ENCODE measurements at regions not wholly inside any gene's neighbourhood (a gene's known extent, or its start where the extent isn't known, plus 50 kb on each side); places are given as distances from the start of the nearest gene placed in this dataset.

DNA sequence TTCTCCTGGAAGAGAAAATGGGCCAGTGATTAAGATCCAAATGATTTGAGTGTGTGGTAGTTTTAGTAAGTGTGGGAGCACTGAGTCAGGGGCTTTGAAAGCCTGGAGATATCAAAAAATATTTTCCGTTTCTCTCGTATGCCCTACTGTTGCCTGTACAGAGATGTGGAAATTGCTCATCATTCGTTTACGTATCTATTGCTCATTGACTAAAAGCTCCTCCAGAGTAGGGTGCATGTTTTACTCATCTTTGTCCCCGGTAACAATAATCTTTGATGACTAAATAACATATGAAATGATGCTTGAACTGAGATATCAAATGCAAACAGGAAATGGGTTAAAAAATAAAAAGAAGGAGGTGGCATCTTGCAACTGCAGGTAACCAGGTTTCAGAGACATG, 114.2 kb upstream of the FST start:
- DNase-seq: no peak
- no peak overlapping the region for H3K4me3 ChIP-seq
- intact Hi-C loops (cut with micrococcal nuclease): no loop called here
- TF ChIP-seq, protein P1, sequence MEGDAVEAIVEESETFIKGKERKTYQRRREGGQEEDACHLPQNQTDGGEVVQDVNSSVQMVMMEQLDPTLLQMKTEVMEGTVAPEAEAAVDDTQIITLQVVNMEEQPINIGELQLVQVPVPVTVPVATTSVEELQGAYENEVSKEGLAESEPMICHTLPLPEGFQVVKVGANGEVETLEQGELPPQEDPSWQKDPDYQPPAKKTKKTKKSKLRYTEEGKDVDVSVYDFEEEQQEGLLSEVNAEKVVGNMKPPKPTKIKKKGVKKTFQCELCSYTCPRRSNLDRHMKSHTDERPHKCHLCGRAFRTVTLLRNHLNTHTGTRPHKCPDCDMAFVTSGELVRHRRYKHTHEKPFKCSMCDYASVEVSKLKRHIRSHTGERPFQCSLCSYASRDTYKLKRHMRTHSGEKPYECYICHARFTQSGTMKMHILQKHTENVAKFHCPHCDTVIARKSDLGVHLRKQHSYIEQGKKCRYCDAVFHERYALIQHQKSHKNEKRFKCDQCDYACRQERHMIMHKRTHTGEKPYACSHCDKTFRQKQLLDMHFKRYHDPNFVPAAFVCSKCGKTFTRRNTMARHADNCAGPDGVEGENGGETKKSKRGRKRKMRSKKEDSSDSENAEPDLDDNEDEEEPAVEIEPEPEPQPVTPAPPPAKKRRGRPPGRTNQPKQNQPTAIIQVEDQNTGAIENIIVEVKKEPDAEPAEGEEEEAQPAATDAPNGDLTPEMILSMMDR (IDR thresholded peaks at IDR 0.05; ENCODE audit: borderline replicate concordance): no peak
- H3K4me1 ChIP-seq: no peaks in the 10 kb centered on the region
- H3K27me3 ChIP-seq (ENCODE audit: low read depth): no peaks in the 10 kb centered on the region
- no peak overlapping the region for H3K27ac ChIP-seq (replicated peaks)
- H3K9me3 ChIP-seq (replicated peaks): no peaks in the 10 kb centered on the region
- H3K36me3 ChIP-seq: no peaks in the 10 kb centered on the region

DNA sequence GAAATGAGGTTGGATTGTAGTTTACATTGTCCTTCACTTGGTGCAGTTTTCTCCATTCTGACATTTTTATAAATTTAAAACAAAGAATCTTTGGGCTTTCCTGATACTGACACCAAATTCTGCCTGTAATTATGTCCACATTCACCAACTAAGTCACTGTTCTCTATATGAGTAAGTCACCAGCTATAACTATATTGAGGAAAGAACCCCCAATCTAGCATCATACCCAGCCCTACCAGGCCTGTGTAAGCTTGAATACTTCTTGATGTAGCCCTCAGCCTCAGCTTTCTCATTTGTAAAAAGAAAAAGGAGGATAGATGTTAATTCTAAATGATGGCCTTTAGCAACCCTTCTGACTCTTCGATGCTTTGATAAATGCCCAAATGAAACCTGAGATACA, 112.7 kb upstream of the FST start:
- H3K36me3 ChIP-seq: no peaks in the 10 kb centered on the region
- H3K9me3 ChIP-seq (replicated peaks): peaks cover 7% of the 10 kb centered on the region
- H3K27ac ChIP-seq (replicated peaks): no peak overlapping the region
- no peak for DNase-seq
- H3K4me3 ChIP-seq: no peak overlapping the region
- intact Hi-C loops (cut with micrococcal nuclease): no loop called here
- TF ChIP-seq, protein P1 (IDR thresholded peaks at IDR 0.05; ENCODE audit: borderline replicate concordance): no peak
- H3K27me3 ChIP-seq (ENCODE audit: low read depth): no peaks in the 10 kb centered on the region
- H3K4me1 ChIP-seq: no peaks in the 10 kb centered on the region

GRCh38 chr5:53368516-53368915, 111.9 kb upstream of the FST start:
- TF ChIP-seq, protein P1 (IDR thresholded peaks at IDR 0.05; ENCODE audit: borderline replicate concordance): no peak
- H3K9me3 ChIP-seq (replicated peaks): peaks cover 8% of the 10 kb centered on the region
- H3K27me3 ChIP-seq (ENCODE audit: low read depth): no peaks in the 10 kb centered on the region
- H3K4me3 ChIP-seq: no peak overlapping the region
- no peak for DNase-seq
- no peaks in the 10 kb centered on the region for H3K36me3 ChIP-seq
- no peaks in the 10 kb centered on the region for H3K4me1 ChIP-seq
- H3K27ac ChIP-seq (replicated peaks): no peak overlapping the region
- intact Hi-C loops (cut with micrococcal nuclease): no loop called here

- no peaks in the 10 kb centered on the region for H3K36me3 ChIP-seq
- peaks cover 8% of the 10 kb centered on the region for H3K9me3 ChIP-seq (replicated peaks)
- intact Hi-C loops (cut with micrococcal nuclease): no loop called here
- H3K4me3 ChIP-seq: no peak overlapping the region
- no peak overlapping the region for H3K27ac ChIP-seq (replicated peaks)
- H3K27me3 ChIP-seq (ENCODE audit: low read depth): no peaks in the 10 kb centered on the region
- no peaks in the 10 kb centered on the region for H3K4me1 ChIP-seq
- no peak for DNase-seq
- TF ChIP-seq, protein P1 (IDR thresholded peaks at IDR 0.05; ENCODE audit: borderline replicate concordance): no peak
Observed at GRCh38 chr5:53368966-53369605, 111.3 kb upstream of the FST start.

DNA sequence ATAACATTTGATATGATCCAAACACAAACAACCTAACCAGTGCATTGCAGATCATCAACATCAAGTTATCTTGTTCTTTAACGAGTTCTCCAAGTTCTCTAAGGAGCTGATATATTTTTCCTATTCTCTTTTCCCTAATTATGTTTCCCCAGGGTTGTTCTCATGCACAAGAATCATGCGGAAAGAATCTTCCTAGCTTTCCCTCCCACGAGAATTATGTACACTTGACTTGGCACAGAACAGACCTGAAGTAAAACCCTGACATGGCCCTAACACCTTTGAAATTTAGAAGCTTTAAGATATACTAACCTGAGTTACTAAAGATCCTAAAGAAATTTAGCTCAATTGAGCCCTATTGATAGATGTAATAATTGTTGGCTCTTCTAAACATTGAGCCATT, 110.7 kb upstream of the FST start:
- TF ChIP-seq, protein P1 (IDR thresholded peaks at IDR 0.05; ENCODE audit: borderline replicate concordance): no peak
- H3K27me3 ChIP-seq (ENCODE audit: low read depth): no peaks in the 10 kb centered on the region
- H3K4me1 ChIP-seq: no peaks in the 10 kb centered on the region
- no peak overlapping the region for H3K4me3 ChIP-seq
- intact Hi-C loops (cut with micrococcal nuclease): no loop called here
- no peak overlapping the region for H3K27ac ChIP-seq (replicated peaks)
- no peak for DNase-seq
- no peaks in the 10 kb centered on the region for H3K36me3 ChIP-seq
- H3K9me3 ChIP-seq (replicated peaks): peaks cover 8% of the 10 kb centered on the region

Data from left ventricle myocardium inferior (tissue), 1 donor.